K562 (cell line): ENCODE measurements at regions not wholly inside any gene's neighbourhood (a gene's known extent, or its start where the extent isn't known, plus 50 kb on each side); places are given as distances from the start of the nearest gene placed in this dataset.

Experiments
- ATAC-seq: fragments of 200-7000 bp; cut with Tn5 transposase; 3 replicates; pipeline ENCODE4 v1.9.1; 2020; ENCODE audit warnings: moderate library complexity
- BruUV-seq: library from RNA; stranded (reverse); fragments of 400-500 nt; replicated peaks from 2 replicates; lab custom pipeline; 2021; lab: Mats Ljungman, UMichigan
- CTCF ChIA-PET: fragments of 300-600 bp; formaldehyde crosslinking; extraction: SDS; loops from one replicate; lab custom pipeline; 2021; ENCODE audit warnings: low intra/inter-chr PET ratio; lab: Yijun Ruan, JAX
- POLR2A ChIA-PET: fragments of 300-600, 350-650 bp; sonication (Branson Sonifier 250); formaldehyde crosslinking; extraction: SDS; loops from one replicate; lab custom pipeline; 2021; ENCODE audit warnings: antibody characterized with exemption, inconsistent platforms; lab: Yijun Ruan, JAX
- DNase-seq, 4 experiments: peaks; one replicate each; pipeline versions ENCODE4 v3.0.0 to v3.0.0-alpha.2; 2011 to 2018; ENCODE audit warnings: low spot score in 3 of 4, mixed read lengths in 3 of 4; ENCODE audit errors: extremely low read depth in 1 of 4
- FAIRE-seq: peaks from 2 replicates; lab custom pipeline; 2011; peaks lifted over from hg19 to GRCh38; lab: Jason Lieb, UNC
- H2AFZ ChIP-seq: 2 replicates; pipeline ENCODE4 v1.6.0; 2011; ENCODE audit warnings: low read depth, low read length, control low read depth, inconsistent platforms
- H3K27ac ChIP-seq: fragments of 200-600 bp; 3 replicates; pipeline ENCODE4 v1.8.0; 2011; ENCODE audit warnings: low read depth, mild to moderate bottlenecking, control low read depth, inconsistent platforms, low read length, moderate library complexity, mixed read lengths; ENCODE audit errors: extremely low read depth
- H3K27me3 ChIP-seq, 2 experiments: fragments of 300-600 bp in 1 of 2; 2 replicates in 1 of 2; 3 replicates in 1 of 2; pipeline versions ENCODE4 v1.6.0 to v1.8.0; 2011; ENCODE audit warnings: inconsistent platforms in 2 of 2, low read length in 2 of 2, mild to moderate bottlenecking in 1 of 2, mixed read lengths in 1 of 2, moderate library complexity in 1 of 2; ENCODE audit not compliant: control insufficient read depth in 2 of 2, insufficient read depth in 2 of 2
- H3K36me3 ChIP-seq: fragments of 300-600 bp; 3 replicates; pipeline ENCODE4 v1.8.0; 2011; ENCODE audit warnings: mild to moderate bottlenecking, low read length, inconsistent platforms; ENCODE audit not compliant: control insufficient read depth, insufficient read depth
- H3K4me1 ChIP-seq, 2 experiments: fragments of 200-600 bp in 1 of 2; replicated peaks in 1 of 2; 2 replicates in 1 of 2; 3 replicates in 1 of 2; pipeline versions ENCODE4 v1.5.1 to v1.8.0; 2011; ENCODE audit warnings: inconsistent platforms in 2 of 2, low read length in 2 of 2, mild to moderate bottlenecking in 1 of 2, mixed read lengths in 1 of 2, moderate library complexity in 1 of 2; ENCODE audit not compliant: control insufficient read depth in 2 of 2, insufficient read depth in 2 of 2
- H3K4me2 ChIP-seq: 2 replicates; pipeline ENCODE4 v1.6.1; 2011; ENCODE audit warnings: low read length, control low read depth, inconsistent platforms, mixed read lengths; ENCODE audit not compliant: insufficient read depth
- H3K4me3 ChIP-seq: fragments of 200-600 bp; sonication (generic), shearing (Covaris generic); 2 replicates; pipeline ENCODE4 v1.5.1; 2016; ENCODE audit warnings: control low read depth, inconsistent platforms
- H3K79me2 ChIP-seq: fragments of 200-600 bp; 3 replicates; pipeline ENCODE4 v1.8.0; 2011; ENCODE audit warnings: low read length, inconsistent platforms; ENCODE audit not compliant: control insufficient read depth, insufficient read depth
- H3K9ac ChIP-seq, 2 experiments: 2 replicates each; pipeline versions ENCODE4 v1.6.0 to v1.6.1; 2011; ENCODE audit warnings: low read depth in 2 of 2, low read length in 2 of 2, control low read depth in 1 of 2, inconsistent platforms in 1 of 2, mild to moderate bottlenecking in 1 of 2, mixed read lengths in 1 of 2; ENCODE audit not compliant: insufficient read depth in 1 of 2
- H3K9me1 ChIP-seq: one replicate; pipeline ENCODE4 v1.6.0; 2011; ENCODE audit warnings: inconsistent platforms, mild to moderate bottlenecking, low read length, moderate library complexity; ENCODE audit not compliant: control insufficient read depth, insufficient read depth
- H3K9me3 ChIP-seq: replicated peaks from 2 replicates; pipeline ENCODE4 v1.5.1; 2011; ENCODE audit warnings: low read depth, low read length, inconsistent platforms; ENCODE audit not compliant: control insufficient read depth, insufficient read depth
- H4K20me1 ChIP-seq: replicated peaks from 2 replicates; pipeline ENCODE4 v1.6.1; 2011; ENCODE audit warnings: low read length, inconsistent platforms, mixed read lengths; ENCODE audit not compliant: control insufficient read depth, insufficient read depth
- CREB1 ChIP-seq, 2 experiments: sonication (generic) in 1 of 2; formaldehyde crosslinking in 1 of 2; IDR thresholded peaks; 2 replicates each; pipeline versions ENCODE4 v1.6.1 to v1.8.0; 2012 to 2022; ENCODE audit warnings: inconsistent platforms in 1 of 2, mild to moderate bottlenecking in 1 of 2, missing genetic modification reagents in 1 of 2, moderate library complexity in 1 of 2
- MGA ChIP-seq: fragments of 450-650 bp; IDR thresholded peaks from 2 replicates; pipeline ENCODE4 v1.6.1; 2016; ENCODE audit warnings: mild to moderate bottlenecking, moderate library complexity
- NFYB ChIP-seq: IDR thresholded peaks from 2 replicates; pipeline ENCODE4 v1.6.1; 2011; ENCODE audit warnings: mild to moderate bottlenecking, moderate library complexity; ENCODE audit not compliant: insufficient read length; ENCODE audit errors: extremely low read depth
- SIN3B ChIP-seq: fragments of 450-650 bp; IDR thresholded peaks from 2 replicates; pipeline ENCODE4 v1.6.1; 2017; ENCODE audit warnings: low read depth, mild to moderate bottlenecking, moderate library complexity
- SPI1 ChIP-seq: IDR thresholded peaks from 2 replicates; pipeline ENCODE4 v1.6.1; 2011; ENCODE audit warnings: low read depth, low read length, control low read depth, borderline replicate concordance
- TAF15 ChIP-seq: fragments of 200-400 bp; formaldehyde crosslinking; IDR thresholded peaks from 2 replicates; pipeline ENCODE4 v1.6.1; 2017; ENCODE audit warnings: mild to moderate bottlenecking, low read depth, low read length, moderate library complexity
- WHSC1 ChIP-seq: IDR thresholded peaks from one replicate; pipeline ENCODE4 v1.6.1; 2012; ENCODE audit warnings: low read length, control low read depth, inconsistent platforms
- ZNF133 ChIP-seq: fragments of 250-450 bp; sonication (Bioruptor Pico); IDR thresholded peaks from 2 replicates; pipeline ENCODE4 v1.4.0; 2020; ENCODE audit warnings: mild to moderate bottlenecking
- ZNF23 ChIP-seq: fragments of 250-450 bp; sonication (Bioruptor Pico); IDR thresholded peaks from 2 replicates; pipeline ENCODE4 v1.4.0; 2020; ENCODE audit warnings: mild to moderate bottlenecking
- ZNF445 ChIP-seq: fragments of 250-450 bp; sonication (Bioruptor Pico); IDR thresholded peaks from 2 replicates; pipeline ENCODE4 v1.4.0; 2020; ENCODE audit warnings: low read depth, mild to moderate bottlenecking, moderate library complexity
- ZNF639 ChIP-seq, 2 experiments: fragments of 200-800 bp in 1 of 2; sonication (Bioruptor generic) in 1 of 2; sonication (generic) in 1 of 2; formaldehyde crosslinking in 1 of 2; IDR thresholded peaks in 1 of 2; conservative IDR thresholded peaks in 1 of 2; 2 replicates each; pipeline versions ENCODE4 v1.5.0 to v1.6.1; 2016 to 2020; ENCODE audit warnings: missing compliant biosample characterization in 1 of 2, missing genetic modification characterization in 1 of 2, missing genetic modification reagents in 1 of 2
- WGBS: fragments of 100-300 bp; shearing (Covaris generic); methylation state at CpG from one replicate; pipeline ENCODE4 v1.1.6; 2016; ENCODE audit warnings: low coverage, mixed read lengths; ENCODE audit not compliant: insufficient coverage; ENCODE audit errors: missing lambda C conversion rate; 5-methylcytosine and 5-hydroxymethylcytosine counted together
- in situ Hi-C: fragments of 300-500 bp; cut with MboI; formaldehyde crosslinking; loops from 4 replicates; pipeline ENCODE4 v1.15.0; 2018; ENCODE audit warnings: inconsistent platforms, mixed read lengths
- intact Hi-C: fragments of 100-400 bp; cut with micrococcal nuclease; formaldehyde crosslinking; loops from 2 replicates; pipeline ENCODE4 v1.14.2; 2022

GRCh38 chr21:41677671-41678015, 89.2 kb downstream of the RIPK4 start:
- POLR2A ChIA-PET = no interaction called here
- no peaks in the 10 kb centered on the region for H3K36me3 ChIP-seq
- H3K9me3 ChIP-seq = no peaks in the 10 kb centered on the region
- no peak overlapping the region for H3K4me2 ChIP-seq
- ATAC-seq = no peak
- intact Hi-C loops = no loop called here
- peaks cover 46 to 64% of the 10 kb centered on the region in 2 experiments for H3K27me3 ChIP-seq
- WGBS = under 1% methylated on average over 8 of the region's 8 CpGs
- H4K20me1 ChIP-seq = 0 out of 2 replicates have a peak, but pooled peaks cover 3% of the 10 kb centered on the region
- H3K4me1 ChIP-seq = peaks cover 0 to 14% of the 10 kb centered on the region in 2 experiments; a peak in 4 of 5 replicates
- DNase-seq = no peak
- no peaks in the 10 kb centered on the region for H3K79me2 ChIP-seq
- H2AFZ ChIP-seq = no peak overlapping the region
- no peak overlapping the region for H3K9ac ChIP-seq
- CTCF ChIA-PET = no interaction called here
- H3K4me3 ChIP-seq = no peak overlapping the region
- BruUV-seq = no TSS peak
- in situ Hi-C loops = no loop called here
- H3K9me1 ChIP-seq = no peaks in the 10 kb centered on the region
- no peak for FAIRE-seq
- no peak overlapping the region for H3K27ac ChIP-seq
- TF ChIP-seq TAF15 (no peak), CREB1 (IDR thresholded peaks at IDR 0.05) (no peak), CREB1 (CRISPR knock-in tag; IDR thresholded peaks at IDR 0.05) (no peak), ZNF445 (CRISPR knock-in tag) (no peak), WHSC1 (no peak), SPI1 (no peak), SIN3B (no peak), ZNF639 (CRISPR knock-in tag; conservative IDR thresholded peaks at IDR 0.05 in 1 of 2, IDR thresholded peaks at IDR 0.05 in 1 of 2) (no peak), NFYB (no peak), ZNF133 (CRISPR knock-in tag) (no peak), ZNF23 (CRISPR knock-in tag) (no peak), MGA (no peak)
